GM12891 (cell line): ENCODE measurements at regions not wholly inside any gene's neighbourhood (a gene's known extent, or its start where the extent isn't known, plus 50 kb on each side); places are given as distances from the start of the nearest gene placed in this dataset.

ENCODE experiments used
- POLR2A ChIP-seq: IDR thresholded peaks from 2 replicates; pipeline ENCODE4 v1.6.1; 2011; ENCODE audit warnings: low read depth, low read length, control low read depth
- POLR2AphosphoS5 ChIP-seq: IDR thresholded peaks from 2 replicates; pipeline ENCODE4 v1.6.1; 2011; ENCODE audit warnings: low read depth, low read length, control low read depth
- POU2F2 ChIP-seq: IDR thresholded peaks from 2 replicates; pipeline ENCODE4 v1.6.1; 2011; ENCODE audit warnings: low read depth, mild to moderate bottlenecking, control low read depth, low read length, moderate library complexity
- TAF1 ChIP-seq: IDR thresholded peaks from 2 replicates; pipeline ENCODE4 v1.6.1; 2011; ENCODE audit warnings: low read depth, low read length, control low read depth

GRCh38 chr4:160562661-160563060 lies 1459.8 kb downstream of the RAPGEF2 start:
- no peak for TF ChIP-seq POLR2AphosphoS5
- TF ChIP-seq TAF1, result no peak
- TF ChIP-seq POLR2A, result no peak
- no peak for TF ChIP-seq POU2F2
